ENCODE measurements at regions not wholly inside any gene's neighbourhood (a gene's known extent, or its start where the extent isn't known, plus 50 kb on each side); places are given as distances from the start of the nearest gene placed in this dataset.

DNA sequence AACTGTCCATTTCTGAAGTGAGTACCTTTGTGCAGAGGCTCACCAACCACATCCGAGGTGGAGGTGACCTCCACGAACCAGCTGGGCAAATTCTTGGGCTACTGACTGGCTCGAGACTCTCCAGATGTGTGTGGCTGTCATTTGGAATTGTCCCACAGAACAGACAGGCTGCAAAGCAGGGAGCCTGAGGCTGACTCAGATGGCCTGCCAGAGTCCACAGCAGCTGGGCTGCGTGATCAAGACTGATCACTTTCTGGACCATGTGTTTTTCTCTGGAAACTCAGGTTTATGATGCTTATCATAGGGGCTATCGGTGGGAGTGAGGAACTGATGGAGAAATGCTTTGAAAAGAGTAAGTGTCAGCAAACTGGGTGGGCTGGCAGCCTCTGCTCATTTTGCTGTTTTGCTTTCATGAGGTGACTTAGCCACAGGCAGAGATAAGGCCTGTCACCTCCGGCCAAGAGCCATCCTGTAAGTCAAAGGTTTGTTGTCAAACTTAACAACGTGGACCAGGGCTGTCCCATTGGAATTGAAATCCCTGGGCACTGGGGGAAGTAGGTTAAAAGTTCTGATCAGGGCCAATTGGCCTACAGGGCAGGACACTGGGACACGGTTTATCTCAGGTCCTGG, 120.4 kb downstream of the LIPG start:
- DNase-seq (ENCODE audit: low read depth, low spot score) (no peak), FAIRE-seq (no peak)
- Histone ChIP-seq H3K79me2 (ENCODE audit: control insufficient read depth, insufficient read depth, low read length) (no peaks in the 10 kb centered on the region), H3K27me3 (ENCODE audit: control insufficient read depth in 2 of 2, insufficient read depth in 2 of 2, low read length in 2 of 2) (no peaks in the 10 kb centered on the region), H3K27ac (ENCODE audit: insufficient read depth, low read depth, low read length) (no peak overlapping the region), H3K9me3 (replicated peaks; ENCODE audit: control insufficient read depth, insufficient read depth, low read length) (no peaks in the 10 kb centered on the region), H3K36me3 (ENCODE audit: control insufficient read depth in 2 of 2, extremely low read depth in 1 of 2, insufficient read depth in 2 of 2, low read length in 2 of 2) (no peaks in the 10 kb centered on the region), H4K20me1 (replicated peaks; ENCODE audit: control insufficient read depth, extremely low read depth, insufficient read depth, low read length) (no peaks in the 10 kb centered on the region), H3K4me2 (ENCODE audit: insufficient read depth, low read length) (no peak overlapping the region), H3K9me1 (replicated peaks; ENCODE audit: control insufficient read depth, extremely low read depth, insufficient read depth, low read length) (no peaks in the 10 kb centered on the region), H3K4me3 (replicated peaks in 1 of 3; ENCODE audit: insufficient read depth in 1 of 3, low read depth in 1 of 3, low read length in 3 of 3) (no peak overlapping the region), H3K4me1 (ENCODE audit: control insufficient read depth, extremely low read depth, insufficient read depth, low read length) (peaks cover 42% of the 10 kb centered on the region), H2AFZ (ENCODE audit: low read depth, low read length) (no peak overlapping the region), H3K9ac (replicated peaks; ENCODE audit: extremely low read depth, insufficient read depth, low read length) (no peak overlapping the region)
- dilution Hi-C loops (cut with MboI; ENCODE audit: extremely low pct_ligation_motif_present, low sequenced_read_pairs), result no loop called here
- ChIA-PET POLR2A (no interaction called here), CTCF (interaction anchor here (1.7 kb wide), 1 partner anchor 16 kb away, joined by 5 read pairs; no protein-coding TSS in a partner anchor)
- no TSS peak for BruUV-seq (replicated peaks)
- intact Hi-C loops (cut with micrococcal nuclease), result no loop called here
- TF ChIP-seq EZH2 (IDR thresholded peaks at IDR 0.05; ENCODE audit: borderline replicate concordance, low read depth, low read length, severe bottlenecking) (no peak), MYC (IDR thresholded peaks at IDR 0.05; ENCODE audit: low read depth, low read length) (no peak), POLR2AphosphoS5 (IDR thresholded peaks at IDR 0.05; ENCODE audit: insufficient read depth, low read depth, low read length) (no peak)

DNA sequence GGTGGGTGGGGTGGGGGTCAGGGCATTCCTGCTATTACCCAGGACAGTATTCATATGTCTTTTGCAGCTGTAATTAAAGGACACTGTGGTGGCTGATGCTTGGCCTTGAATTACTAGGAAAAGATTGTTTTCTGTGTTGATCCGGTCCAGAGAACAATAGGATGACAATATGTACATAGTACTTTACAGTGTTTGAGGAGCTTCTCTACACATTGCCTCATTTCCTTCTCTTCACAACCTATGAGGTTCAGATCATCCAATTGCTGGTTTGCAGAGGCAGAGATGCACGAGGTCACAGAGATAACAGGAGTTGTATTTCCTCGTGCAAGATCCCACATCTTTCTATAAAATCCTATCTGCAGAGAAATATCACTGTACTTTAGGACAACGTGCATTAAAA, 119.5 kb downstream of the LIPG start:
- peaks cover 40% of the 10 kb centered on the region for H3K4me1 ChIP-seq (ENCODE audit: control insufficient read depth, extremely low read depth, insufficient read depth, low read length)
- FAIRE-seq (no peak), DNase-seq (ENCODE audit: low read depth, low spot score) (no peak)
- H3K4me3 ChIP-seq (replicated peaks in 1 of 3; ENCODE audit: insufficient read depth in 1 of 3, low read depth in 1 of 3, low read length in 3 of 3), result no peak overlapping the region
- ChIA-PET POLR2A (no interaction called here), CTCF (interaction anchor here (0.6 to 1.7 kb wide), 2 partner anchors 8 to 15 kb away, joined by 3 to 5 read pairs; no protein-coding TSS in a partner anchor)
- H3K27ac ChIP-seq (ENCODE audit: insufficient read depth, low read depth, low read length), result no peak overlapping the region
- intact Hi-C loops (cut with micrococcal nuclease), result no loop called here
- H2AFZ ChIP-seq (ENCODE audit: low read depth, low read length), result no peak overlapping the region
- TF ChIP-seq, protein P1, sequence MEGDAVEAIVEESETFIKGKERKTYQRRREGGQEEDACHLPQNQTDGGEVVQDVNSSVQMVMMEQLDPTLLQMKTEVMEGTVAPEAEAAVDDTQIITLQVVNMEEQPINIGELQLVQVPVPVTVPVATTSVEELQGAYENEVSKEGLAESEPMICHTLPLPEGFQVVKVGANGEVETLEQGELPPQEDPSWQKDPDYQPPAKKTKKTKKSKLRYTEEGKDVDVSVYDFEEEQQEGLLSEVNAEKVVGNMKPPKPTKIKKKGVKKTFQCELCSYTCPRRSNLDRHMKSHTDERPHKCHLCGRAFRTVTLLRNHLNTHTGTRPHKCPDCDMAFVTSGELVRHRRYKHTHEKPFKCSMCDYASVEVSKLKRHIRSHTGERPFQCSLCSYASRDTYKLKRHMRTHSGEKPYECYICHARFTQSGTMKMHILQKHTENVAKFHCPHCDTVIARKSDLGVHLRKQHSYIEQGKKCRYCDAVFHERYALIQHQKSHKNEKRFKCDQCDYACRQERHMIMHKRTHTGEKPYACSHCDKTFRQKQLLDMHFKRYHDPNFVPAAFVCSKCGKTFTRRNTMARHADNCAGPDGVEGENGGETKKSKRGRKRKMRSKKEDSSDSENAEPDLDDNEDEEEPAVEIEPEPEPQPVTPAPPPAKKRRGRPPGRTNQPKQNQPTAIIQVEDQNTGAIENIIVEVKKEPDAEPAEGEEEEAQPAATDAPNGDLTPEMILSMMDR (IDR thresholded peaks at IDR 0.05; ENCODE audit: extremely low read depth in 1 of 2, insufficient read depth in 1 of 2, low read depth in 1 of 2, low read length in 2 of 2), result no peak
- H3K79me2 ChIP-seq (ENCODE audit: control insufficient read depth, insufficient read depth, low read length), result no peaks in the 10 kb centered on the region
- H3K9me3 ChIP-seq (replicated peaks; ENCODE audit: control insufficient read depth, insufficient read depth, low read length), result no peaks in the 10 kb centered on the region
- no peak overlapping the region for H3K9ac ChIP-seq (replicated peaks; ENCODE audit: extremely low read depth, insufficient read depth, low read length)
- H3K4me2 ChIP-seq (ENCODE audit: insufficient read depth, low read length), result no peak overlapping the region
- H3K36me3 ChIP-seq (ENCODE audit: control insufficient read depth in 2 of 2, extremely low read depth in 1 of 2, insufficient read depth in 2 of 2, low read length in 2 of 2), result no peaks in the 10 kb centered on the region
- no peaks in the 10 kb centered on the region for H3K27me3 ChIP-seq (ENCODE audit: control insufficient read depth in 2 of 2, insufficient read depth in 2 of 2, low read length in 2 of 2)
- no TSS peak for BruUV-seq (replicated peaks)
- no peaks in the 10 kb centered on the region for H3K9me1 ChIP-seq (replicated peaks; ENCODE audit: control insufficient read depth, extremely low read depth, insufficient read depth, low read length)
- dilution Hi-C loops (cut with MboI; ENCODE audit: extremely low pct_ligation_motif_present, low sequenced_read_pairs), result no loop called here
- H4K20me1 ChIP-seq (replicated peaks; ENCODE audit: control insufficient read depth, extremely low read depth, insufficient read depth, low read length), result no peaks in the 10 kb centered on the region
